Glutamatergic neuron (in vitro differentiated cells): ENCODE measurements at regions not wholly inside any gene's neighbourhood (a gene's known extent, or its start where the extent isn't known, plus 50 kb on each side); places are given as distances from the start of the nearest gene placed in this dataset.

Source experiments
- DNase-seq: peaks from one replicate; pipeline ENCODE4 v3.0.0; 2022
- H3K27ac Mint-ChIP-seq: one replicate; pipeline ENCODE4 v1.8.0; 2020; ENCODE audit warnings: mild to moderate bottlenecking, mixed read lengths, inconsistent platforms; ENCODE audit not compliant: unreplicated experiment
- H3K27me3 Mint-ChIP-seq: one replicate; pipeline ENCODE4 v1.8.0; 2020; ENCODE audit warnings: mild to moderate bottlenecking, moderate library complexity, mixed read lengths, inconsistent platforms; ENCODE audit not compliant: unreplicated experiment
- H3K36me3 Mint-ChIP-seq: one replicate; pipeline ENCODE4 v1.8.0; 2020; ENCODE audit warnings: mild to moderate bottlenecking, mixed read lengths, inconsistent platforms; ENCODE audit not compliant: unreplicated experiment
- H3K4me1 Mint-ChIP-seq: one replicate; pipeline ENCODE4 v1.8.0; 2020; ENCODE audit warnings: mild to moderate bottlenecking, low read depth, mixed read lengths, inconsistent platforms; ENCODE audit not compliant: unreplicated experiment
- H3K4me3 Mint-ChIP-seq: one replicate; pipeline ENCODE4 v1.8.0; 2020; ENCODE audit warnings: mild to moderate bottlenecking, mixed read lengths, inconsistent platforms; ENCODE audit not compliant: unreplicated experiment
- H3K9me3 Mint-ChIP-seq: one replicate; pipeline ENCODE4 v1.8.0; 2020; ENCODE audit warnings: mild to moderate bottlenecking, moderate library complexity, mixed read lengths, inconsistent platforms; ENCODE audit not compliant: unreplicated experiment
- CTCF ChIP-seq: fragments of 200-600 bp; sonication (generic); IDR thresholded peaks from one replicate; pipeline ENCODE4 v1.5.0; 2021; ENCODE audit not compliant: partially characterized antibody, unreplicated experiment

- Mint-ChIP-seq H3K27ac (no peak overlapping the region), H3K4me1 (no peaks in the 10 kb centered on the region), H3K4me3 (no peak overlapping the region), H3K36me3 (no peaks in the 10 kb centered on the region), H3K27me3 (no peaks in the 10 kb centered on the region), H3K9me3 (peaks cover 5% of the 10 kb centered on the region)
- no peak for DNase-seq
- TF ChIP-seq CTCF: no peak
Measured at GRCh38 chr2:19185086-19185485, 173.3 kb downstream of the OSR1 start.

- Mint-ChIP-seq H3K36me3 (no peaks in the 10 kb centered on the region), H3K27me3 (no peaks in the 10 kb centered on the region), H3K27ac (no peak overlapping the region), H3K4me3 (no peak overlapping the region), H3K9me3 (peaks cover 3% of the 10 kb centered on the region), H3K4me1 (no peaks in the 10 kb centered on the region)
- DNase-seq: no peak
- no peak for TF ChIP-seq CTCF
Measured at GRCh38 chr2:19178175-19178574, 180.2 kb downstream of the OSR1 start.

- Mint-ChIP-seq H3K4me3 (no peak overlapping the region), H3K36me3 (no peaks in the 10 kb centered on the region), H3K9me3 (peaks cover 3% of the 10 kb centered on the region), H3K4me1 (no peaks in the 10 kb centered on the region), H3K27ac (no peak overlapping the region), H3K27me3 (no peaks in the 10 kb centered on the region)
- DNase-seq: no peak
- TF ChIP-seq CTCF: no peak
Measured at GRCh38 chr2:19176977-19177376, 181.4 kb downstream of the OSR1 start.

- DNase-seq: no peak
- H3K4me1 Mint-ChIP-seq: no peaks in the 10 kb centered on the region
- H3K27me3 Mint-ChIP-seq: no peaks in the 10 kb centered on the region
- H3K4me3 Mint-ChIP-seq: no peak overlapping the region
- H3K36me3 Mint-ChIP-seq: no peaks in the 10 kb centered on the region
- H3K9me3 Mint-ChIP-seq: peaks cover 3% of the 10 kb centered on the region
- TF ChIP-seq CTCF: no peak
- no peak overlapping the region for H3K27ac Mint-ChIP-seq
Measured at GRCh38 chr2:19176172-19176852, 182.1 kb downstream of the OSR1 start.

- TF ChIP-seq CTCF: no peak
- H3K27ac Mint-ChIP-seq: no peak overlapping the region
- H3K27me3 Mint-ChIP-seq: no peaks in the 10 kb centered on the region
- H3K36me3 Mint-ChIP-seq: no peaks in the 10 kb centered on the region
- DNase-seq: no peak
- no peak overlapping the region for H3K4me3 Mint-ChIP-seq
- H3K4me1 Mint-ChIP-seq: no peaks in the 10 kb centered on the region
- no peaks in the 10 kb centered on the region for H3K9me3 Mint-ChIP-seq
Measured at GRCh38 chr2:19174176-19174575, 184.2 kb downstream of the OSR1 start.
